T-helper 17 cell (primary cell): ENCODE measurements at regions not wholly inside any gene's neighbourhood (a gene's known extent, or its start where the extent isn't known, plus 50 kb on each side); places are given as distances from the start of the nearest gene placed in this dataset.

Source experiments
- ATAC-seq: fragments of 150-1000 bp; cut with Tn5 transposase; 2 replicates; pipeline ENCODE4 v1.10.0; 2021; ENCODE audit warnings: mild to moderate bottlenecking, moderate library complexity
- DNase-seq, 3 donors: peaks; one replicate each; pipeline versions ENCODE4 v3.0.0 to v3.0.0-alpha.2; 2020 to 2021
- H3K9me3 ChIP-seq: one replicate; pipeline ENCODE4 v1.7.0; 2013; ENCODE audit warnings: low read length, mild to moderate bottlenecking; ENCODE audit not compliant: control insufficient read depth, poor library complexity, severe bottlenecking
- H3K27ac Mint-ChIP-seq: one replicate; pipeline ENCODE4 v1.8.0; 2022; ENCODE audit warnings: mild to moderate bottlenecking, moderate library complexity, mixed read lengths
- H3K27me3 Mint-ChIP-seq: one replicate; pipeline ENCODE4 v1.8.0; 2022; ENCODE audit warnings: mixed read lengths
- H3K36me3 Mint-ChIP-seq: one replicate; pipeline ENCODE4 v1.8.0; 2022; ENCODE audit warnings: low read depth, mixed read lengths
- H3K4me1 Mint-ChIP-seq: one replicate; pipeline ENCODE4 v1.8.0; 2022; ENCODE audit warnings: mild to moderate bottlenecking, mixed read lengths
- H3K4me3 Mint-ChIP-seq: one replicate; pipeline ENCODE4 v1.8.0; 2022; ENCODE audit warnings: mild to moderate bottlenecking, moderate library complexity, mixed read lengths

DNA sequence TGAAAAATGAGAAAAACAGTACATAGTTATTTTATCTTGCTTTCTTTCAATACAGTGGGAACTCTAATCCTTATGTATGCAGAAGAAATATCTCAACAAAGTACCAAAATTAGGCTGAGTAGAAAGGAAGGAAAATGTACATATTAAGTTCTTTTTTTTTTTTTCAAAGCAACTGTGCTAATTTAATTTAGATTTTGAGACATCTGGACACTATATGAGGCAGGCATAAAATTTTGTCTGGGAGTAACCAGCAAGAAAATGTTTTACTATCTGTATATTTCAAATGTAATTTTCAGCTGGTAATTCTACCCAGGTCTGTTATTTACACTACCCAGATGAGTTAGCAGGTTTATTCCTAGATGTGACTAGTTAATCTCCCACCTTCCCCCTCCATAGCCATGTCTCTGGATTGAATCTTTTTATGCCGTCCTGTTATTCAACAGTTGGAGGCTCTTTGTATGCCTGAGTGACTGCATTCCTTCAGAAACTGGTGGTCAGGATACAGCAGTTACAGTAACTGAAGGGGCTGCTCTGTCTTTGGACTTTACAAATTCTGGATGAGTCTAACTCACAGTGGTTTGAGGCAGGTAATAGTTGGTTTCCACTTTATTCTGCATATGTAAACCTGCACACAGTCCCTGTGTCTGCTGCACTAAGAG lies 633.6 kb downstream of the PCDH18 start:
- ATAC-seq (no peak), DNase-seq (no peak)
- no peaks in the 10 kb centered on the region for H3K9me3 ChIP-seq
- no peaks in the 10 kb centered on the region for H3K36me3 Mint-ChIP-seq
- H3K4me1 Mint-ChIP-seq = no peaks in the 10 kb centered on the region
- H3K27me3 Mint-ChIP-seq = no peaks in the 10 kb centered on the region
- no peak overlapping the region for H3K4me3 Mint-ChIP-seq
- H3K27ac Mint-ChIP-seq = no peak overlapping the region

DNA sequence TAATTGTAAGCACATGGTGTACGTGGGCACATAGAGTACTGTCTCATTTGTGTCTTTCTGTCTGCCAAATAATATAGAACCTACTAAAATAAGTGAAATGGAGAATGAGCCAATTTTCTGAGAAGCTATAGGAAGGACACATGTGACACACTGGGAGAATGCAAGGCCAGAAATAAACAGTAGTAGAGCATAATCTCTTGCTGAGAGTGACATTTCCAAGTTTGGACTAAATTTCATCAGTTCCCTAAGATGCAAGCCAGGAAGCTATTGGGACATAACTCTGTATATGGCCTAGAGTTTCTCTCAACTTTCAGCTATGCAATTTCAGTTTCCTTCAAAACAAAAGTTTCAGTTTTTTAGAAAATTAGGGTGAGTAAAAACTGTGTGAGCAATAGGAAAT lies 638.7 kb downstream of the PCDH18 start:
- no peaks in the 10 kb centered on the region for H3K4me1 Mint-ChIP-seq
- H3K9me3 ChIP-seq = no peaks in the 10 kb centered on the region
- no peak overlapping the region for H3K27ac Mint-ChIP-seq
- ATAC-seq (no peak), DNase-seq (no peak)
- H3K4me3 Mint-ChIP-seq = no peak overlapping the region
- H3K27me3 Mint-ChIP-seq = no peaks in the 10 kb centered on the region
- H3K36me3 Mint-ChIP-seq = no peaks in the 10 kb centered on the region

DNA sequence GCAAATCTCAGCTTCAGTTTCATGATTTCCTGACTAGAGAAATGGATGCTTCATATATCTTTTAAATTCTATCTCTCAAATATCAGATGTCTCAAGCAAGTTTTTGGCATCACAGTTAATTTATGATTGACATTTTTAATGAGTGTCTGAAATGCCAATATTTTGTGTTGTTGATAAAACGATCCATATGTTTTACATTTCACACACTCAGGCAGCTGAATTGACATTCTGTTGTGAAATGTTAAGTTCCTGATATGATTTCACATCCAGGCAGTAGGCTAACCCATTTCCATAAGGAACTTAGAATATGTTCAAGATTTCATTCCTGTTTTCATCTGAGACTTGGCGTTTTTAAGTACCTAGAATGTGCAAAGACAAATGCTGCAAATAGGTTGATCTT lies 650.6 kb downstream of the PCDH18 start:
- DNase-seq (no peak), ATAC-seq (no peak)
- H3K4me1 Mint-ChIP-seq = no peaks in the 10 kb centered on the region
- H3K9me3 ChIP-seq = no peaks in the 10 kb centered on the region
- H3K36me3 Mint-ChIP-seq = no peaks in the 10 kb centered on the region
- H3K27ac Mint-ChIP-seq = no peak overlapping the region
- no peaks in the 10 kb centered on the region for H3K27me3 Mint-ChIP-seq
- no peak overlapping the region for H3K4me3 Mint-ChIP-seq

DNA sequence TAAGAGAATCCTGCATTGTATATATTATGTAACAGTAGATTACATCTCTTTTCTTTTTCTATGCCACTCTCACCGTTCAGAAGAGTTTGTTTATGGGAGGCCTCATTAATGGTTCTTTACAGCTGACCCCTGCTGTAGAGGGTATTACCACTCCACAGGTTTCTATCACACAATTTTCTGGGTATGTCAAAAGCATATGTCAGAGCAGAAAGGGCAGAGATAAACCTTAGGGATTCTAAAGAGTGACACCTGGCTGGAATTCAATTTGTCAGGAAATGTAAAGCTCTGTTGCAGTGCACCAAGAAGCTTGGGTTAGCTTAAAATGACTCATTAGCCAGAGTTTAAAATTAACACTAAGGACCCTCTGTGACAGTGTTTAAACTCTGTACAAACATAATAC lies 658.7 kb downstream of the PCDH18 start:
- H3K27me3 Mint-ChIP-seq = no peaks in the 10 kb centered on the region
- ATAC-seq = no peak
- H3K9me3 ChIP-seq = no peaks in the 10 kb centered on the region
- no peaks in the 10 kb centered on the region for H3K4me1 Mint-ChIP-seq
- DNase-seq = no peak
- H3K27ac Mint-ChIP-seq = no peak overlapping the region
- no peak overlapping the region for H3K4me3 Mint-ChIP-seq
- H3K36me3 Mint-ChIP-seq = no peaks in the 10 kb centered on the region

DNA sequence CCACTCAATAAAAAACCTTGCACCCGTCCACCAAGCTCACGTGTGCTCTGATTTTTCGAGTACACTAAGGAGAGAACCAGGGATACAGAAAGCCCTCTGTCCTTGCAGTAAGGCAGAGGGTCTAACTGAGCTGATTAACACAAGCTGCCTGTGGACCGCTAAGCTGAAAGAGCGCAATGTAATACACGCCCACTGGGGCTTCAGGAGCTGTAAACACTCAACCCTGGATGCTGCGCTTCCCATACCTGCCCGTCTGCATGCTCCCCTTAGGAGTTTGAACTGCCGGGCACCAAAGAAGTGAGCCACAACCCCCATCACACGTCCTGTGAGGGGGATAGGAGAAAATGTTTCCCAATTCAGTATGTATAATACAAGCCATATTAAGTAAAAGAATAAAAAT lies 664.8 kb downstream of the PCDH18 start:
- H3K9me3 ChIP-seq = no peaks in the 10 kb centered on the region
- Mint-ChIP-seq H3K27me3 (no peaks in the 10 kb centered on the region), H3K27ac (no peak overlapping the region), H3K36me3 (no peaks in the 10 kb centered on the region), H3K4me1 (no peaks in the 10 kb centered on the region), H3K4me3 (no peak overlapping the region)
- ATAC-seq (no peak), DNase-seq (no peak)

DNA sequence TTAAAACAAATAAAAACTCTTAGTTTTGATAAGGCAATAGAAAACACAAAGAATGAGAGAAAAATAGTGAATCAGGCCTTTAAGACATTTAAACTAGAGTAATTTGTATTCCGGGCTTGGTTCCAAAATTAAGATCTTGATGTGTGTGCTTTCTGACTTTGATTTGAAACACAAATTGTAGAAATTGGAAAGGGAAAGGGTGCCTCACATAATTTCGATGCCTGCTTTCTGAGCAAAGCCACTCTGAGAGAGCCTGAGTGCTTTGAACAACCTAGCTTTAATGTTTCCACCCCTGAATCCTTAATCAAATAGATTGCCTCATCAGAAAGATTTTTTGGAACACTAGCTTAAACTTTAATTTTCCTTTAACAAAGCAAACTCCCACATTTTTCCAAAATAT lies 666.8 kb downstream of the PCDH18 start:
- ATAC-seq (no peak), DNase-seq (no peak)
- H3K4me1 Mint-ChIP-seq = no peaks in the 10 kb centered on the region
- H3K27me3 Mint-ChIP-seq = no peaks in the 10 kb centered on the region
- no peak overlapping the region for H3K27ac Mint-ChIP-seq
- no peaks in the 10 kb centered on the region for H3K36me3 Mint-ChIP-seq
- no peak overlapping the region for H3K4me3 Mint-ChIP-seq
- no peaks in the 10 kb centered on the region for H3K9me3 ChIP-seq

DNA sequence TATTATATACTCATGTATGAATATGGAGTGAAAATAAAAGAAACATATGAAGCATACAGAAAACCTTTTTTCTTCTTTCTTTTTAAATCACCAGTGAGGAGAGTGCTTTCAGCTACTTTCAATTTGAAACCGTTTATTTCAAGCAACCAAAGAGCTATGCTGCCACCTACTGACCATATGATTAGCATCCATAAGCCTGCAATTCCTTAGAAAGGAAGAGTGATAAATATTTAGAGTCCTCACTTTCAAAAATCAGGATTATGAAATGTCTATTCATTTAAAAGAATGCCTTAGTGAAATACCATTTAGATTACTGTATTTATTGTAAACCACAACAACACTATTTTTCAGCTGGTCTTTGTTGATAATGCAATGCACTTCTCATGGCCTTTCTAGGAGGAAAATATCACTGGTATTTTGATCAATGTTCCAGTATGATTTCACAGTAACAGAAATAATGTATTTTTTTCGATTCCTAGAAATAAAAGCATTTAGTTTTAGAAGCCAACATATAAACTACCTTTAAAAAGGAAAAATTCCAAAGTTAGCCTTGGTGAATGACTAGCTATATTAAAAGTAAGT lies 667.6 kb downstream of the PCDH18 start:
- Mint-ChIP-seq H3K36me3 (no peaks in the 10 kb centered on the region), H3K4me1 (no peaks in the 10 kb centered on the region), H3K4me3 (no peak overlapping the region), H3K27ac (no peak overlapping the region), H3K27me3 (no peaks in the 10 kb centered on the region)
- no peaks in the 10 kb centered on the region for H3K9me3 ChIP-seq
- no peak for ATAC-seq
- DNase-seq = no peak

DNA sequence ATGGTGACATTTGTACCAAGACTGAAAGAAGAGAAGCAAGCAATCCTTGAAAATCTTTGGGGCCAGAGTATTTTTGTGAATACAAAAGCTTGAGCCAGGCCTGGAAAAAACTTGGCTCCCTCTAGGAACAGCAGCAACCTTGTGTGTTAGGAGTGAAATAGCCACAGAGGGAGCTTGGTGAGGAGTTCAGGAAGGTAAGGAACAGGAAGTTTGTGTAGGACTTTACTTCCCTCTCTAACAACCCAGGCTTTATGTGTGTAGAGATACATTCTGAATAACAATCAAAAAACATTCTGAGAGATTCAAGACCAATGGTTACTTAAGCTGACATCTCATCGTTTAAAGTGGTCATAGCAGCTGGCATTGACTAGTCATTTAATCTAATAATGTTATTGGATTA lies 668.5 kb downstream of the PCDH18 start:
- no peak overlapping the region for H3K27ac Mint-ChIP-seq
- no peaks in the 10 kb centered on the region for H3K9me3 ChIP-seq
- H3K27me3 Mint-ChIP-seq = no peaks in the 10 kb centered on the region
- H3K4me3 Mint-ChIP-seq = no peak overlapping the region
- H3K4me1 Mint-ChIP-seq = no peaks in the 10 kb centered on the region
- H3K36me3 Mint-ChIP-seq = no peaks in the 10 kb centered on the region
- ATAC-seq (no peak), DNase-seq (no peak)

DNA sequence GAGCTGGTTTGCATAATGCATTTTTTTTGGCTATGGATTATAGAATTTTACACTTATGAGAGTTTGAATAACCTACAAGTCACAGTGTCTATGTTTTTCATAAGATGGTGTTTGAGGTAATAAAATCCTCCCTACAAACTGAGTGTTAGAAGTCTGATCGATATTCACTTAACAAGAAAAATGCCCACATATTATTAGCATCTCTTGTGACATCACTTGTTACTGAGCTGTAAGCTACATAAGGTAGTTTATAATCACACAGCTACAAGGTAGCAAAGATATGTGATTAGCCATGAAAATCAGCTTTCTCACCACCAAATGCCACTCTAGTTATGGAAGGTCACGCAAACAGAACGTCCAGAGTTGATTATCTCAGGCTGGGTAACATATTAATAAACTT lies 669.6 kb downstream of the PCDH18 start:
- DNase-seq = no peak
- no peak overlapping the region for H3K4me3 Mint-ChIP-seq
- no peaks in the 10 kb centered on the region for H3K27me3 Mint-ChIP-seq
- no peak overlapping the region for H3K27ac Mint-ChIP-seq
- ATAC-seq = no peak
- no peaks in the 10 kb centered on the region for H3K36me3 Mint-ChIP-seq
- H3K4me1 Mint-ChIP-seq = no peaks in the 10 kb centered on the region
- no peaks in the 10 kb centered on the region for H3K9me3 ChIP-seq

DNA sequence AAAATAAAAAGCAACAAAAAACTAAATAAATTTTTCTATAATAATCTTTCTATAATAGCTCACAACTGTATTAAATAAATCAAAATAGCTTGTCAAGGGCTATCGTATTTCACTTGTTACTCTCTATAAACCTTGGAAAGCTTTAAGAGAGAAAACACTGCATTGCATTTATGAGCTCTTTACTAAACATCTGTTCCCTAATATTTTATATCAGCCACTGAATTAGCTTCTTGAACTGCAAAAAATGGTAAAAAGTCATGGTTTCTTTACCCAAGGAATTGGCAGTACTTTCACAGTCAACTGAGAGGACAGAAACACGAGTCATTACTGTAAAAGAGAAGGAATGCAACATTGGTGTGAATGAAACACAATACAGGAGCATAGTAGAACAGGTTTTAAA lies 671.2 kb downstream of the PCDH18 start:
- Mint-ChIP-seq H3K36me3 (no peaks in the 10 kb centered on the region), H3K27ac (no peak overlapping the region), H3K4me3 (no peak overlapping the region), H3K27me3 (no peaks in the 10 kb centered on the region), H3K4me1 (no peaks in the 10 kb centered on the region)
- no peaks in the 10 kb centered on the region for H3K9me3 ChIP-seq
- no peak for ATAC-seq
- DNase-seq = no peak

DNA sequence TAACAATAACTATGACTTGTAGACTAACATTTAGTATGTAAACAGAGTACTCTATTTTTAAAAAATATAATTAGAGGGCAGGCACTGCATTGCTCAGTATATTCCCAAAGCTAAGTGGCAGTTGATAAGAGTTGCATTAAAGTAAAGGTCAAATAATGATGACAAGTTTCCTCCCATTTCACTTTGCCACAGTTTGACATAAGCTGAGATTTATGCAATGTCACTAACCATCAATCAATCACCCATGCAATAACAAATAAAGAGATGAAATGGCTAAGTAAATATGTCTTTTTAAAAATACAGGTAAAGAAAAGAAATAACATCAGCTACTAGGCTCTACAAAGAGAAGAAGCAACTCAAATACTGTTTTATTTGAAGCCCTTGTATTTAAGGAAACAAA lies 673.4 kb downstream of the PCDH18 start:
- Mint-ChIP-seq H3K4me1 (no peaks in the 10 kb centered on the region), H3K27ac (no peak overlapping the region), H3K4me3 (no peak overlapping the region), H3K36me3 (no peaks in the 10 kb centered on the region), H3K27me3 (no peaks in the 10 kb centered on the region)
- no peaks in the 10 kb centered on the region for H3K9me3 ChIP-seq
- no peak for DNase-seq
- ATAC-seq = no peak

DNA sequence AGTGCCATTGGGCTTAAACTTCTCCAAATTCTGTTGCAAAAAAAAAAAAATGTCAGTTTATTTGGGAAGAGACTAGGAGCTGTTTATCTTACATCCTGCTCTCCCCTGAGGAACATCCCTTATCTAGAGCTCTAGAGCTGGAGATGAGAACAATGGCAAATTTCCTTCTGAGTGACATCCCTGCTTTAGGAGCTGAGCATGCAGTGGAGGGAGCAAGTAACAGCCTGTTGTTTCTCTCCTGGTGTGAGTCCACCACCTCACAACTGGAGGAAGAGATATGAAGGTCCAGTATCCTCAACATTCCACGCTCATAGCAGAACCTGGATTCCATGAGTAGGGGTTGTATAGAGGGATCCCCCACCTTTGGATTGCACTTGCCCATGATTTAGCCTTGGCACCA lies 676.4 kb downstream of the PCDH18 start:
- Mint-ChIP-seq H3K27me3 (no peaks in the 10 kb centered on the region), H3K36me3 (no peaks in the 10 kb centered on the region), H3K27ac (no peak overlapping the region), H3K4me3 (no peak overlapping the region), H3K4me1 (no peaks in the 10 kb centered on the region)
- no peak for DNase-seq
- ATAC-seq = no peak
- H3K9me3 ChIP-seq = no peaks in the 10 kb centered on the region

DNA sequence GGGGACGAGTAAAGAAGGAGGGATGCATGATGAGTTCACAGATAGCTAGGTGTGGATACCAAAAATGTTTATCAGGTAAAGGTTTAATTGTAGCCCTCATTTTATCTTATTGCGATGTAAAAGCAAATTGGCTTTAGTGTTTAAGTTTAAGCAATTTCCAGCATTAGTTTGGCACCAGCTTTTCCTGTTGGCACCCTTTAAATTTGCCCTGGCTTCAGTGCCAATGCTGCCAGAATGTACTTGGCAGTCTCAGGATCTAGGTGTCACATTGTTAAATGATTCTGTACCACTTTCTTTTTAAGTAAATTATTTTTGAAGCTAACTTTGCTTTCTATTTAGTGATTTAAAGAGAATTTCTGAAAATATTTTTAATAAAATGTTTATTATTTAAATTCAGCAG lies 681.8 kb downstream of the PCDH18 start:
- no peak for DNase-seq
- Mint-ChIP-seq H3K4me1 (no peaks in the 10 kb centered on the region), H3K27ac (no peak overlapping the region)

DNA sequence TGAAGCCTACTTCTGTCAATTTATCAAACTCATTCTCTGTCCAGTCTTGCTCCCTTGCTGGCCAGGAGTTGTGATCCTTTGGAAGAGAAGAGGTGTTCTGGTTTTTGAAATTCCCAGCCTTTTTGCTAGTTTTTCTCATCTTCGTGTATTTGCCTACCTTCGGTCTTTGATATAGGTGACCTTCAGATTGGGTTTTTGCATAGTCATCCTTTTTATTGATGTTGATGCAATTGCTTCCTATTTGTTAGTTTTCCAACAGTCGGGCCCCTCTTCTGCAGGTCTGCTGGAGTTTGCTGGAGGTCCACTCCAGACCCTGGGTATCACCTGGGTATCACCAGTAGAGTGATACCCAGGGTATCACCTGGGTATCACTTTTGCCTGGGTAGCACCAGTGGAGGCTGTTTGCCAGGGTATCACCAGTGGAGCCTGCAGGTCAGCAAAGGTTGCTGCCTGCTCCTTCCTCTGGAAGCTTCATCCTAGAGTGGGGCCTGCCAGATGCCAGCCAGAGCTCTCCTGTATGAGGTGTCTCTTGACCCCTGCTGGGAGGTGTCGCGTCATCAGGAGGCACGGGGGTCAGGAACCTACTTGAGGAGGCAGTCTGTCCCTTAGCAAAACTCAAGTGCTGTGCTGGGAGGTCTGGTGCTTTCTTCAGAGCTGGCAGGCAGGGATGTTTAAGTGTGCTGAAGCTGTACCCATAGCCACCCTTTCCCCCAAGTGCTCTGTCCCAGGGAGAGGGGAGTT lies 684.2 kb downstream of the PCDH18 start:
- H3K4me3 Mint-ChIP-seq = no peak overlapping the region
- DNase-seq (no peak), ATAC-seq (no peak)
- H3K36me3 Mint-ChIP-seq = no peaks in the 10 kb centered on the region
- H3K27me3 Mint-ChIP-seq = no peaks in the 10 kb centered on the region
- no peaks in the 10 kb centered on the region for H3K9me3 ChIP-seq
- H3K27ac Mint-ChIP-seq = no peak overlapping the region
- H3K4me1 Mint-ChIP-seq = no peaks in the 10 kb centered on the region

More for the DNA sequence above, 681.8 kb downstream of the PCDH18 start:
- Mint-ChIP-seq H3K4me3 (no peak overlapping the region), H3K27me3 (no peaks in the 10 kb centered on the region), H3K36me3 (no peaks in the 10 kb centered on the region)
- no peaks in the 10 kb centered on the region for H3K9me3 ChIP-seq
- no peak for ATAC-seq
